Caco-2 (cell line): ENCODE measurements at regions not wholly inside any gene's neighbourhood (a gene's known extent, or its start where the extent isn't known, plus 50 kb on each side); places are given as distances from the start of the nearest gene placed in this dataset.

ENCODE experiments used
- BruUV-seq: library from RNA; stranded (reverse); fragments of 400-500 nt; replicated peaks from 2 replicates; lab custom pipeline; 2021; lab: Mats Ljungman, UMichigan
- CTCF ChIA-PET: fragments of 300-600 bp; sonication (Branson Sonifier 250); formaldehyde crosslinking; loops from one replicate; lab custom pipeline; 2022; ENCODE audit warnings: antibody characterized with exemption; lab: Charles Lee
- POLR2A ChIA-PET: fragments of 300-600 bp; sonication (Branson Sonifier 250); formaldehyde crosslinking; loops from one replicate; lab custom pipeline; 2022; ENCODE audit warnings: antibody characterized with exemption; lab: Charles Lee
- DNase-seq, 2 experiments: peaks; one replicate each; pipeline versions ENCODE4 v3.0.0 to v3.0.0-alpha.2; 2020 to 2022
- H3K27me3 ChIP-seq: replicated peaks from 2 replicates; pipeline ENCODE4 v1.6.0; 2011; ENCODE audit warnings: low read length; ENCODE audit not compliant: control insufficient read depth, insufficient read depth
- H3K36me3 ChIP-seq: 2 replicates; pipeline ENCODE4 v1.5.1; 2011; ENCODE audit warnings: low read length; ENCODE audit not compliant: control insufficient read depth, insufficient read depth
- H3K4me1 ChIP-seq: fragments of 250-450 bp; sonication (Bioruptor Pico); 2 replicates; pipeline ENCODE4 v1.5.1; 2020; ENCODE audit warnings: mild to moderate bottlenecking
- H3K4me3 ChIP-seq: 2 replicates; pipeline ENCODE4 v1.5.1; 2011; ENCODE audit warnings: low read depth, mild to moderate bottlenecking, control low read depth, low read length
- H3K9me3 ChIP-seq: fragments of 250-450 bp; sonication (Bioruptor Pico); 2 replicates; pipeline ENCODE4 v1.5.1; 2020; ENCODE audit warnings: mild to moderate bottlenecking, moderate library complexity
- H3K27ac Mint-ChIP-seq: one replicate; pipeline ENCODE4 v1.8.0; 2022; ENCODE audit warnings: mixed read lengths; ENCODE audit not compliant: unreplicated experiment
- H3K27me3 Mint-ChIP-seq: one replicate; pipeline ENCODE4 v1.8.0; 2022; ENCODE audit warnings: mixed read lengths; ENCODE audit not compliant: insufficient read depth, unreplicated experiment
- H3K36me3 Mint-ChIP-seq: one replicate; pipeline ENCODE4 v1.8.0; 2022; ENCODE audit warnings: mild to moderate bottlenecking, mixed read lengths; ENCODE audit not compliant: insufficient read depth, unreplicated experiment
- H3K4me1 Mint-ChIP-seq: one replicate; pipeline ENCODE4 v1.8.0; 2022; ENCODE audit warnings: low read depth, mixed read lengths; ENCODE audit not compliant: unreplicated experiment
- H3K4me3 Mint-ChIP-seq: one replicate; pipeline ENCODE4 v1.8.0; 2022; ENCODE audit warnings: mild to moderate bottlenecking, moderate library complexity, mixed read lengths; ENCODE audit not compliant: unreplicated experiment
- H3K9me3 Mint-ChIP-seq: one replicate; pipeline ENCODE4 v1.8.0; 2022; ENCODE audit warnings: mixed read lengths; ENCODE audit not compliant: unreplicated experiment
- CTCF ChIP-seq, 2 experiments: fragments of 200-600 bp in 1 of 2; IDR thresholded peaks; 1 replicate in 1 of 2; 2 replicates in 1 of 2; pipeline versions ENCODE4 v1.5.1 to v1.8.0; 2011 to 2022; ENCODE audit warnings: antibody characterized with exemption in 1 of 2, control low read depth in 1 of 2, inconsistent platforms in 1 of 2, low read depth in 1 of 2, low read length in 1 of 2, mild to moderate bottlenecking in 1 of 2, moderate library complexity in 1 of 2; ENCODE audit not compliant: insufficient read depth in 1 of 2, severe bottlenecking in 1 of 2, unreplicated experiment in 1 of 2
- intact Hi-C: fragments of 100-400 bp; cut with micrococcal nuclease; formaldehyde crosslinking; loops from one replicate; pipeline ENCODE4 v1.10.0; 2022; ENCODE audit not compliant: unreplicated experiment

DNA sequence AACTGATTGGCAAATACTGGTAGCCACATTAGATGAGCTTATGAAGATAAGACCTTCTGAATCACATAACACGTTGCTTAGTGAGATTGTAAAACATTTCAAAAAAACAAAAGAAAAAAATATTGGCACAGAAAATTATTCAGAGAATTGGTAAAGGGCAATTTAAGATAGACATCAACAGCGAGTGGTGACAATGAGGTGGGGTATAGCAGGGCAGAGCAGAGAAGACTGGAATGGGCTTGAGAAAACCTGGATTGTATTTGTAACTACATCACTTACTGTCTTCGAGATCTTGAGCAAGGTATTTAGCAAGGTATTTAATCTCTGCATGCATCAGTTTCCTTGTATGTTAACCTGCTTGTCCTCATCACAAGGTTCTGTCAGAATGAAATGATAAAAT lies 313.0 kb upstream of the MEIS1 start:
- H3K27me3 Mint-ChIP-seq: peaks cover 3% of the 10 kb centered on the region
- no peak for TF ChIP-seq CTCF (IDR thresholded peaks at IDR 0.05; ENCODE audit: insufficient read depth in 1 of 2, low read depth in 1 of 2, low read length in 1 of 2, severe bottlenecking in 1 of 2, unreplicated experiment in 1 of 2)
- POLR2A ChIA-PET: no interaction called here
- no peaks in the 10 kb centered on the region for H3K9me3 ChIP-seq
- no peaks in the 10 kb centered on the region for H3K36me3 ChIP-seq
- CTCF ChIA-PET: no interaction called here
- intact Hi-C loops: no loop called here
- no peaks in the 10 kb centered on the region for H3K4me1 Mint-ChIP-seq
- H3K9me3 Mint-ChIP-seq: no peaks in the 10 kb centered on the region
- no peak overlapping the region for H3K27ac Mint-ChIP-seq
- H3K27me3 ChIP-seq: no peaks in the 10 kb centered on the region
- H3K4me3 Mint-ChIP-seq: no peak overlapping the region
- no peak overlapping the region for H3K4me3 ChIP-seq
- no peak for DNase-seq
- no peaks in the 10 kb centered on the region for H3K36me3 Mint-ChIP-seq
- no peaks in the 10 kb centered on the region for H3K4me1 ChIP-seq
- BruUV-seq: no TSS peak

- intact Hi-C loops: no loop called here
- no peak for TF ChIP-seq CTCF (IDR thresholded peaks at IDR 0.05; ENCODE audit: insufficient read depth in 1 of 2, low read depth in 1 of 2, low read length in 1 of 2, severe bottlenecking in 1 of 2, unreplicated experiment in 1 of 2)
- Mint-ChIP-seq H3K4me3 (no peak overlapping the region), H3K9me3 (no peaks in the 10 kb centered on the region), H3K27ac (no peak overlapping the region), H3K4me1 (no peaks in the 10 kb centered on the region), H3K27me3 (no peaks in the 10 kb centered on the region), H3K36me3 (no peaks in the 10 kb centered on the region)
- ChIA-PET POLR2A (no interaction called here), CTCF (no interaction called here)
- no TSS peak for BruUV-seq
- no peaks in the 10 kb centered on the region for H3K36me3 ChIP-seq
- H3K4me1 ChIP-seq: no peaks in the 10 kb centered on the region
- H3K4me3 ChIP-seq: no peak overlapping the region
- H3K9me3 ChIP-seq: no peaks in the 10 kb centered on the region
- no peak for DNase-seq
- H3K27me3 ChIP-seq: no peaks in the 10 kb centered on the region
Measured at GRCh38 chr2:66113988-66114625, 320.8 kb upstream of the MEIS1 start.

- no peaks in the 10 kb centered on the region for H3K36me3 Mint-ChIP-seq
- TF ChIP-seq CTCF (IDR thresholded peaks at IDR 0.05; ENCODE audit: insufficient read depth in 1 of 2, low read depth in 1 of 2, low read length in 1 of 2, severe bottlenecking in 1 of 2, unreplicated experiment in 1 of 2): no peak
- H3K27me3 Mint-ChIP-seq: no peaks in the 10 kb centered on the region
- CTCF ChIA-PET: no interaction called here
- Histone ChIP-seq H3K4me1 (no peaks in the 10 kb centered on the region), H3K4me3 (no peak overlapping the region), H3K9me3 (no peaks in the 10 kb centered on the region), H3K36me3 (no peaks in the 10 kb centered on the region), H3K27me3 (no peaks in the 10 kb centered on the region)
- intact Hi-C loops: no loop called here
- DNase-seq: no peak
- POLR2A ChIA-PET: no interaction called here
- BruUV-seq: no TSS peak
- H3K27ac Mint-ChIP-seq: no peak overlapping the region
- no peaks in the 10 kb centered on the region for H3K9me3 Mint-ChIP-seq
- H3K4me3 Mint-ChIP-seq: no peak overlapping the region
- H3K4me1 Mint-ChIP-seq: no peaks in the 10 kb centered on the region
Measured at GRCh38 chr2:66111706-66112105, 323.2 kb upstream of the MEIS1 start.
